ENCODE measurements at regions not wholly inside any gene's neighbourhood (a gene's known extent, or its start where the extent isn't known, plus 50 kb on each side); places are given as distances from the start of the nearest gene placed in this dataset.

DNA sequence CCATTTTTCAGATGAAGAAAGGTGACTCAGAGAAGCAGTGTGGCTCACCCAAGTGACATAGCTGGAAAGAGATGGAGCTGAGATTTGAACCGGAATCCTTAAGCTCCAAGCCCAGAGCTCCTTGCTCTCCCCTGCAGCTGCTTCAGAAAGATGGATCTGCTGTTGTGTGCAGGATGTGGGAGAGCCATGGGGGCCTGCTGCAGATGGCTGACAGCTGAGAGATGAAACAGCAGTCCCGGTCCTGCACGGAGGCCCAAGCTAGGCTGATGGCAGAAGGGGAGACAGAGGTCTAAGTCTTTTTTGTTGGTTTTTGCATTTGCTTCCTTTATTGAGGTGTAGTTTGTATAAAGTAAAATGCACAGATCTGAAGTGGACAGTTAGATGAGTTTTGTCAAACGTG is 69.8 kb upstream of the FOXP4 start:
- no peak for DNase-seq (ENCODE audit: low spot score in 2 of 2)
- TF ChIP-seq, protein P1, sequence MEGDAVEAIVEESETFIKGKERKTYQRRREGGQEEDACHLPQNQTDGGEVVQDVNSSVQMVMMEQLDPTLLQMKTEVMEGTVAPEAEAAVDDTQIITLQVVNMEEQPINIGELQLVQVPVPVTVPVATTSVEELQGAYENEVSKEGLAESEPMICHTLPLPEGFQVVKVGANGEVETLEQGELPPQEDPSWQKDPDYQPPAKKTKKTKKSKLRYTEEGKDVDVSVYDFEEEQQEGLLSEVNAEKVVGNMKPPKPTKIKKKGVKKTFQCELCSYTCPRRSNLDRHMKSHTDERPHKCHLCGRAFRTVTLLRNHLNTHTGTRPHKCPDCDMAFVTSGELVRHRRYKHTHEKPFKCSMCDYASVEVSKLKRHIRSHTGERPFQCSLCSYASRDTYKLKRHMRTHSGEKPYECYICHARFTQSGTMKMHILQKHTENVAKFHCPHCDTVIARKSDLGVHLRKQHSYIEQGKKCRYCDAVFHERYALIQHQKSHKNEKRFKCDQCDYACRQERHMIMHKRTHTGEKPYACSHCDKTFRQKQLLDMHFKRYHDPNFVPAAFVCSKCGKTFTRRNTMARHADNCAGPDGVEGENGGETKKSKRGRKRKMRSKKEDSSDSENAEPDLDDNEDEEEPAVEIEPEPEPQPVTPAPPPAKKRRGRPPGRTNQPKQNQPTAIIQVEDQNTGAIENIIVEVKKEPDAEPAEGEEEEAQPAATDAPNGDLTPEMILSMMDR (IDR thresholded peaks at IDR 0.05): no peak
- TF ChIP-seq POLR2A (IDR thresholded peaks at IDR 0.05) (no peak), POLR2AphosphoS5 (IDR thresholded peaks at IDR 0.05) (no peak)
- H3K9me3 ChIP-seq: no peaks in the 10 kb centered on the region
- intact Hi-C loops (cut with DNase I; ENCODE audit: low total_unique reads): no loop called here
- H3K27me3 ChIP-seq: no peaks in the 10 kb centered on the region
- no peak overlapping the region for H3K27ac ChIP-seq
- H3K4me1 ChIP-seq: no peaks in the 10 kb centered on the region
- no peaks in the 10 kb centered on the region for H3K36me3 ChIP-seq
- H3K4me3 ChIP-seq: no peak overlapping the region

DNA sequence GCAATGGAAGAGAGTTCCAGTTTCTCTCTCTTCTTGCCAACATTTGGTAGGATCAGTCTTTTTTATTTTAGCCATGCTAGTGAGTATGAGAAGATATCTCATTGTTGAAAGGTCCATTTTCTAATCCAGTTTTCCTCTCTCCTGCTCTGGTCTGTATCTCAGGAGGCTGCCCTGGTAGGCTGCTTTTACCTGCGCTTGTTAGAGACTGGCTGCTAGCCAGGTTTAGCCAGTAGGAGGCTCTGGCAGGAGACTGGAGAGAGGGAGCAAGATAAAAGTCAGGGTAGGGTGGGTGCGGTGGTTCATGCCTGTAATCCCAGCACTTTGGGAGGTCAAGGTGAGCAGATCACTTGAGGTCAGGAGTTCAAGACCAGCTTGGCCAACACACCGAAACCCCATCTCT is 68.6 kb upstream of the FOXP4 start:
- no peak overlapping the region for H3K4me3 ChIP-seq
- no peaks in the 10 kb centered on the region for H3K27me3 ChIP-seq
- H3K9me3 ChIP-seq: no peaks in the 10 kb centered on the region
- H3K4me1 ChIP-seq: no peaks in the 10 kb centered on the region
- DNase-seq (ENCODE audit: low spot score in 2 of 2): no peak
- H3K36me3 ChIP-seq: no peaks in the 10 kb centered on the region
- no peak overlapping the region for H3K27ac ChIP-seq
- intact Hi-C loops (cut with DNase I; ENCODE audit: low total_unique reads): no loop called here
- TF ChIP-seq, protein P1 (IDR thresholded peaks at IDR 0.05): no peak
- TF ChIP-seq POLR2A (IDR thresholded peaks at IDR 0.05) (no peak), POLR2AphosphoS5 (IDR thresholded peaks at IDR 0.05) (no peak)

DNA sequence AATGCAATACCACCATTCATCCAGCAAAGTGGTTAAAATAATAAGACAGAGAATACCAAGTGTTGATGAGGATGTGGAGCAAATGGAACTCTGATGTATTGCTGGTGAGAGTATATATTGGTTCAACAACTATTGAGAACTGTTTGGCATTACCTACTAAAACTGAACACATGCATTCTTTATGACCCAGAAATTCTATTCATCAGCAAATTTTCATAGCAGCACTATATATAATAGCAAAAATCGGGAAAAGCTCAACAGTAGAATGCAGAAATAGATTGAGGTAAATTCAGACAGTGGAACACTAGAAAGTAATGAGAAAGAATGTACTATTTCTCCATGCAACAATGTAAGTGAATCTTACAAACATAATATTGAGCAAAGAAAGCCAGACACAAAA is 62.2 kb upstream of the FOXP4 start:
- Histone ChIP-seq H3K9me3 (no peaks in the 10 kb centered on the region), H3K36me3 (no peaks in the 10 kb centered on the region), H3K27ac (no peak overlapping the region), H3K4me3 (no peak overlapping the region), H3K27me3 (no peaks in the 10 kb centered on the region), H3K4me1 (no peaks in the 10 kb centered on the region)
- TF ChIP-seq POLR2A (IDR thresholded peaks at IDR 0.05): no peak
- TF ChIP-seq, protein P1 (IDR thresholded peaks at IDR 0.05): no peak
- TF ChIP-seq POLR2AphosphoS5 (IDR thresholded peaks at IDR 0.05): no peak
- no peak for DNase-seq (ENCODE audit: low spot score in 2 of 2)
- intact Hi-C loops (cut with DNase I; ENCODE audit: low total_unique reads): no loop called here

DNA sequence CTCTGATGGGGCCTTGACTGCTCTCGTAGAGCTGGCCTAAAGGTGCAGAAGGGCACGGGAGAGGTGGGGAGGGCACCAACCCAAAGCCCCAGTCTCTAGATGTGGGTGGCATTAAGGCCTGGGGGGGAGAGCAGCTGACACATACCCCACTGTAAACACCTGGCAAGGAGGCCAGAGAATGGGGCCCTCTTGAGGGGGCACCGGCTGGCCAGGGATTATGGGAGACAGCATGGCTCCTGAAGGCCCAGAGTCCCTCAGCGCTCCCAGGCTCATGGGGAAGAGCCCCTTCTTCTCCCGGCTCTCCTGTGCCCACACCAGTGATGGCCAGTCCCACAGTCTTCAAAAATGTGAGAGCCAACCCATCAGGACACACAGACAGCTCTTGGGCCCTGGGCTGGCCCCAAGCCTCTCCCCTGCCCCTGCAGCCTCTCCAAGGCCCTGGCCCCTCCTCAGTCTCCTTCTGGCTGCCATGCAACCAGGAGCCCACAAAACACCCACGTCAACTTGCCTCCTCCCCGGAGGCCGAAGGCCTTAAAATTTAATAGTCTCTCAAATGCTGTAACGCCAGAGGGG is 58.2 kb upstream of the FOXP4 start:
- H3K4me3 ChIP-seq: no peak overlapping the region
- H3K36me3 ChIP-seq: no peaks in the 10 kb centered on the region
- intact Hi-C loops (cut with DNase I; ENCODE audit: low total_unique reads): loop anchor here (1.0 kb wide), 1 partner anchor 48 kb away; no protein-coding TSS in a partner anchor
- DNase-seq (ENCODE audit: low spot score in 2 of 2): no peak
- TF ChIP-seq, protein P1 (IDR thresholded peaks at IDR 0.05): no peak
- TF ChIP-seq POLR2A (IDR thresholded peaks at IDR 0.05) (no peak), POLR2AphosphoS5 (IDR thresholded peaks at IDR 0.05) (no peak)
- H3K27ac ChIP-seq: no peak overlapping the region
- no peaks in the 10 kb centered on the region for H3K9me3 ChIP-seq
- H3K4me1 ChIP-seq: no peaks in the 10 kb centered on the region
- no peaks in the 10 kb centered on the region for H3K27me3 ChIP-seq

DNA sequence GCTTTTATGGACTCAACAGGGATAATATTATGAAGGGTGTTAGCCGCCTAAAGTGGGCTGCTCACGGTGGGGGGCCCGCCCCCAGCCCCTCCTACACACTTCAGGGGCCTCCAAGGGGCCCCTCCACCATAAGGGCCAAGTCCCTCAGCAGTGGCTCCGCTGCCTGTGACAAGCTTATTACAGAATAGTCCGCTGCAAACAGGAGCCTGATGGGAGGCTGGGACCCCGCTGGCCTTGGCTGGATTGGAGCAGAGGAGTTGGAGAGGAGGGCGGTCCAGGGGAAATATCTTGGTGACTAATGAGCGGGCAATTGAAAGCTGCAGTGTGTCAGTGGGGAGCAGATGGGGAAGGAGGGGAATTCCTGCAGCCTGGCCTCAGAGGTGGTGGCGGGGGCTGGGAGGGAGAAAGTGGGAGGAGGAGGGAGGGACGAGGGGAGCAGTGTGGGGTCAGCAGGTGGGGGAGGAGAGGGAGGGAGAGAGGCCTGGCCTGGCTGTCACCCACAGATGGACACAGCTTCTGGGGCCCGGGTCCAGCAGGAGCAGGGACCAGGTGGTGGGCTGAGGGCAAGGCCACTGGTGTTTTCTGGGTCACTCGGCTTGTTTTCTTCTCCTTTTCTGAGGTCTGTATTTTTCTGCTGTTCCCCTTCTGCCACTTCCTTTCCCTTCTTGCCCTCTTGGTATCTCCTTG is 57.6 kb upstream of the FOXP4 start:
- TF ChIP-seq, protein P1 (IDR thresholded peaks at IDR 0.05): no peak
- TF ChIP-seq POLR2AphosphoS5 (IDR thresholded peaks at IDR 0.05): no peak
- Histone ChIP-seq H3K9me3 (no peaks in the 10 kb centered on the region), H3K27ac (no peak overlapping the region), H3K36me3 (no peaks in the 10 kb centered on the region), H3K27me3 (no peaks in the 10 kb centered on the region), H3K4me3 (no peak overlapping the region), H3K4me1 (no peaks in the 10 kb centered on the region)
- DNase-seq (ENCODE audit: low spot score in 2 of 2): no peak
- intact Hi-C loops (cut with DNase I; ENCODE audit: low total_unique reads): loop anchor here (1.0 kb wide), 1 partner anchor 48 kb away; no protein-coding TSS in a partner anchor
